ENCODE measurements at regions not wholly inside any gene's neighbourhood (a gene's known extent, or its start where the extent isn't known, plus 50 kb on each side); places are given as distances from the start of the nearest gene placed in this dataset.

- Histone ChIP-seq H3K36me3 (no peaks in the 10 kb centered on the region), H4K20me1 (no peaks in the 10 kb centered on the region), H3K9ac (no peak overlapping the region), H3K9me3 (peaks cover 2% of the 10 kb centered on the region; the same call in 1 of the 2 replicates), H3K27ac (no peak overlapping the region), H3K4me3 (no peak overlapping the region), H3K27me3 (no peaks in the 10 kb centered on the region), H3K4me2 (no peak overlapping the region), H3K4me1 (peaks cover 7% of the 10 kb centered on the region; the same call in 1 of the 2 replicates)
- TF ChIP-seq Cebpa-rat (IDR thresholded peaks at IDR 0.05), result no peak
These were observed 151.1 kb upstream of the COX10 start for GRCh38 chr17:13918247-13918646.

GRCh38 chr17:13919818-13920217 is 149.5 kb upstream of the COX10 start:
- H3K9me3 ChIP-seq, result no peaks in the 10 kb centered on the region
- no peak for TF ChIP-seq Cebpa-rat (IDR thresholded peaks at IDR 0.05)
- no peak overlapping the region for H3K4me2 ChIP-seq
- H3K9ac ChIP-seq, result no peak overlapping the region
- peaks cover 7% of the 10 kb centered on the region; the same call in 1 of the 2 replicates for H3K4me1 ChIP-seq
- H3K27ac ChIP-seq, result no peak overlapping the region
- H3K4me3 ChIP-seq, result no peak overlapping the region
- no peaks in the 10 kb centered on the region for H4K20me1 ChIP-seq
- H3K27me3 ChIP-seq, result no peaks in the 10 kb centered on the region
- H3K36me3 ChIP-seq, result no peaks in the 10 kb centered on the region

DNA sequence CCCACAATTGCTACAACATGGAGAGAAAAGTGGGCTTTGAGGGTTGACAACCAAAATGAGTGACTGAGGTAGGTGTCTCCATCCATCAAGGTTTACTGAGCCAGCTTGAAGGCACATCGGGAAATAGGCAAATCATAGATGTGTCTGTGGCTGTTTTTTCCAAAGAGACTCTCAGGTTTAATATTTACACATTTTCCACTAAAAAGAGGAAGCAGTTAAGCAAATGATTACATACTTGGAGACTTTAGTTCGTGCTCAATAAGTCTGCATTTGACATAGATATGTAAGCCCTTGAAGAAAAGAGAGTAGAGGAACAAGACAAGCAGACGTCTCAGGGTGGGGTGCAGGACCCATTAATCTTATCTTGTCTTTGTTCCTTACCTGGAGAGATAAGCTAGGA is 148.9 kb upstream of the COX10 start:
- Histone ChIP-seq H4K20me1 (no peaks in the 10 kb centered on the region), H3K27me3 (no peaks in the 10 kb centered on the region), H3K4me3 (no peak overlapping the region), H3K4me1 (peaks cover 7% of the 10 kb centered on the region; the same call in 1 of the 2 replicates), H3K9me3 (0 out of 2 replicates have a peak, but pooled peaks cover 5% of the 10 kb centered on the region), H3K36me3 (no peaks in the 10 kb centered on the region), H3K27ac (no peak overlapping the region), H3K4me2 (no peak overlapping the region), H3K9ac (no peak overlapping the region)
- TF ChIP-seq Cebpa-rat (IDR thresholded peaks at IDR 0.05), result no peak

DNA sequence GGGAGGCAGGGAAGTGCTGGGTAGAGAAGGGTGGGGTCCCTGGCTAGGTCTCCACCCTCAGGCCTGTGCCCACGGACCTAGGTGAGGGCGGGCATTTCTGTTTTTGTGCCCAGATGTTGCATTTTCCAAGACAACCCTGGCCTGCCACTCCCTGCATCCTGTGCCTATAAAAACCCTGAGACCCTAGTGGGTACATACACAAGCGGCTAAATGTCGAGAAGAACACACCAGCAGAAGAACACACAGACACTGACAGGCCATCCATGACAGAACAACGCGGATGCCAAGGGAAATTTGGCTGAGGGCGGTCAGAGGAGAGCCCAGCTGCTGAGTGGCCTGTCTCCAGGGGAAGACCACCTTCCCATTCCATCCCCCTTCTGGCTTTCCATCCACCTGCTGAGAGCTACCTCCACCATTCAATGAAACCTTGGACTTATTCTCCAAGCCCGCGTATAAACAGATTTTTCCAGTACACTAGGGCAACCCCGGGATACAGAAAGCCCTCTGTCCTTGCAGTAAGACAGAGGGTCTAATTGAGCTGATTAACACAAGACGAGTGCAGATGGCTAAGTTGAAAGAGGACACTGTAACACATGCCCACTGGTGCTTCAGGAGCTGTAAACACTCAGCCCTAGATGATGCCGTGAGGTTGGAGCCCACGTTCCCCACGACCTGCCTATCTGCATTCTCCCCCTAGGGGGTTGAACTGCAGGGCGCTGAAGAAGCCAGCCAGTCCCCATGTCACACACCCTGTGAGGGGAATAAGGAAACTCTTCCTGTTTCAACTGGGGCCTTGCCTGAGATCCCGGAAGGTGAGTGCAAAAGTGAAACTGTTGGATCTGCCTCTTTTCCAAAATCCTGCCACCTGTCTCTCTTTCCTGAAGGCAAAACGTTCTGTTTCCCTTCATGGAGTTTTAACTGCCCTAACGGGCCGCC is 147.2 kb upstream of the COX10 start:
- no peak for TF ChIP-seq Cebpa-rat (IDR thresholded peaks at IDR 0.05)
- no peak overlapping the region for H3K4me3 ChIP-seq
- peaks cover 20% of the 10 kb centered on the region; the same call in 1 of the 2 replicates for H3K9me3 ChIP-seq
- no peaks in the 10 kb centered on the region for H3K27me3 ChIP-seq
- H3K27ac ChIP-seq, result no peak overlapping the region
- no peaks in the 10 kb centered on the region for H4K20me1 ChIP-seq
- H3K4me2 ChIP-seq, result no peak overlapping the region
- H3K36me3 ChIP-seq, result no peaks in the 10 kb centered on the region
- H3K4me1 ChIP-seq, result peaks cover 7% of the 10 kb centered on the region; the same call in 1 of the 2 replicates
- H3K9ac ChIP-seq, result no peak overlapping the region

DNA sequence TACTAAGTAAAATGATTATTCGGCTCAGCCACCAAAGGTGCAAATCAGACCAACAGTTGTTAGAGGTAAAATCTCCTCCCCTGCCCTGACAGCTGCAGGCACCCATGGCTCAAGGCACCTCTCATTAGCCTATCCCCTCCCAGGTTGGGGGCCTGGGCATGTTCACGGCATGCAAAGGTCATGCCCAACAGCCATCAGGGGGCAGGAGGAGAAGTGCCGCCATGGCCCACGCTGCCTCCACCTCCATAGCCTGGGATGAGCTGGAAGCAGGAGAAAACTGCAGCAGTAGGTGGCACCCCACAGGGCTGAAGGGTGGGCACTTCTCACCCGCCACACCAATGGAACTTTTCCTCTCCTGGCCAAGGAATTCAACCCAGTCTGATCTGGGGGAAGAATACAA is 146.4 kb upstream of the COX10 start:
- Histone ChIP-seq H3K9ac (no peak overlapping the region), H4K20me1 (no peaks in the 10 kb centered on the region), H3K4me1 (peaks cover under 1% of the 10 kb centered on the region; the same call in 1 of the 2 replicates), H3K4me2 (no peak overlapping the region), H3K4me3 (no peak overlapping the region), H3K27me3 (no peaks in the 10 kb centered on the region), H3K27ac (no peak overlapping the region), H3K9me3 (peaks cover 20% of the 10 kb centered on the region; the same call in 1 of the 2 replicates), H3K36me3 (no peaks in the 10 kb centered on the region)
- TF ChIP-seq Cebpa-rat (IDR thresholded peaks at IDR 0.05), result no peak

GRCh38 chr17:13925579-13925978 is 143.7 kb upstream of the COX10 start:
- no peaks in the 10 kb centered on the region for H4K20me1 ChIP-seq
- H3K4me1 ChIP-seq, result peaks cover 5% of the 10 kb centered on the region
- no peak for TF ChIP-seq Cebpa-rat (IDR thresholded peaks at IDR 0.05)
- H3K9me3 ChIP-seq, result peaks cover 20% of the 10 kb centered on the region; the same call in 1 of the 2 replicates
- H3K36me3 ChIP-seq, result 0 out of 2 replicates have a peak, but pooled peaks cover 3% of the 10 kb centered on the region
- no peaks in the 10 kb centered on the region for H3K27me3 ChIP-seq
- H3K27ac ChIP-seq, result no peak overlapping the region
- H3K4me3 ChIP-seq, result no peak overlapping the region
- no peak overlapping the region for H3K9ac ChIP-seq
- H3K4me2 ChIP-seq, result no peak overlapping the region

- Histone ChIP-seq H3K4me2 (peak overlapping the region; percentile 67), H3K9ac (no peak overlapping the region), H3K36me3 (0 out of 2 replicates have a peak, but pooled peaks cover 3% of the 10 kb centered on the region), H3K27me3 (no peaks in the 10 kb centered on the region), H3K27ac (peak overlapping the region; percentile 60), H4K20me1 (no peaks in the 10 kb centered on the region), H3K4me1 (peaks cover 36% of the 10 kb centered on the region), H3K4me3 (no peak overlapping the region), H3K9me3 (peaks cover 10% of the 10 kb centered on the region; the same call in 1 of the 2 replicates)
- no peak for TF ChIP-seq Cebpa-rat (IDR thresholded peaks at IDR 0.05)
These were observed 138.2 kb upstream of the COX10 start for GRCh38 chr17:13931111-13931526.

GRCh38 chr17:13931800-13932460 is 137.4 kb upstream of the COX10 start:
- Histone ChIP-seq H3K27ac (peak overlapping the region; percentile 60), H3K4me3 (no peak overlapping the region), H3K27me3 (no peaks in the 10 kb centered on the region), H3K4me1 (peaks cover 36% of the 10 kb centered on the region), H3K9me3 (peaks cover 3% of the 10 kb centered on the region; the same call in 1 of the 2 replicates), H3K36me3 (0 out of 2 replicates have a peak, but pooled peaks cover 3% of the 10 kb centered on the region), H3K9ac (no peak overlapping the region), H3K4me2 (peak overlapping the region; percentile 67), H4K20me1 (no peaks in the 10 kb centered on the region)
- TF ChIP-seq Cebpa-rat (IDR thresholded peaks at IDR 0.05), result peak; percentile 71

GRCh38 chr17:13933441-13934276 is 135.6 kb upstream of the COX10 start:
- H3K9ac ChIP-seq, result no peak overlapping the region
- peaks cover 3% of the 10 kb centered on the region; the same call in 1 of the 2 replicates for H3K9me3 ChIP-seq
- H3K27ac ChIP-seq, result no peak overlapping the region
- H3K4me1 ChIP-seq, result peaks cover 36% of the 10 kb centered on the region
- no peak overlapping the region for H3K4me3 ChIP-seq
- no peak for TF ChIP-seq Cebpa-rat (IDR thresholded peaks at IDR 0.05)
- no peaks in the 10 kb centered on the region for H3K36me3 ChIP-seq
- H4K20me1 ChIP-seq, result no peaks in the 10 kb centered on the region
- H3K4me2 ChIP-seq, result peak overlapping the region; percentile 67
- no peaks in the 10 kb centered on the region for H3K27me3 ChIP-seq

Data from BLaER1 (cell line).